ENCODE measurements at regions not wholly inside any gene's neighbourhood (a gene's known extent, or its start where the extent isn't known, plus 50 kb on each side); places are given as distances from the start of the nearest gene placed in this dataset.

- Histone ChIP-seq H3K27me3 (no peaks in the 10 kb centered on the region), H3K4me1 (no peaks in the 10 kb centered on the region), H3K4me3 (no peak overlapping the region), H3K9me3 (no peaks in the 10 kb centered on the region), H3K27ac (no peak overlapping the region), H3K36me3 (no peaks in the 10 kb centered on the region)
- no peak for DNase-seq
- no peak for TF ChIP-seq POLR2AphosphoS5 (IDR thresholded peaks at IDR 0.05)
- TF ChIP-seq EP300 (IDR thresholded peaks at IDR 0.05): no peak
- no peak for TF ChIP-seq POLR2A (IDR thresholded peaks at IDR 0.05)
- TF ChIP-seq CTCF (IDR thresholded peaks at IDR 0.05): no peak
- WGBS, 5 donors: 57 to 81% (median 75%) methylated on average over 4 of the region's 4 CpGs
- intact Hi-C loops (cut with DNase I; ENCODE audit: low total_unique reads): no loop called here
These were observed 636.1 kb downstream of the PSAT1 start for GRCh38 chr9:78932849-78933627.

- no peak for TF ChIP-seq CTCF (IDR thresholded peaks at IDR 0.05)
- TF ChIP-seq EP300 (IDR thresholded peaks at IDR 0.05): no peak
- no peak for TF ChIP-seq POLR2A (IDR thresholded peaks at IDR 0.05)
- no peak for TF ChIP-seq POLR2AphosphoS5 (IDR thresholded peaks at IDR 0.05)
These were observed 636.9 kb upstream of the TLE4 start for GRCh38 chr9:78934880-78935279.

GRCh38 chr9:78938821-78939220, 632.9 kb upstream of the TLE4 start:
- 68 to 84% (median 79%) methylated on average over 4 of the region's 4 CpGs for WGBS, 5 donors
- intact Hi-C loops (cut with DNase I; ENCODE audit: low total_unique reads): no loop called here
- Histone ChIP-seq H3K4me3 (no peak overlapping the region), H3K4me1 (no peaks in the 10 kb centered on the region), H3K36me3 (no peaks in the 10 kb centered on the region), H3K27me3 (no peaks in the 10 kb centered on the region), H3K27ac (no peak overlapping the region), H3K9me3 (no peaks in the 10 kb centered on the region)
- TF ChIP-seq POLR2A (IDR thresholded peaks at IDR 0.05) (no peak), EP300 (IDR thresholded peaks at IDR 0.05) (no peak), CTCF (IDR thresholded peaks at IDR 0.05) (no peak), POLR2AphosphoS5 (IDR thresholded peaks at IDR 0.05) (no peak)
- DNase-seq: peak in 1 of 2 donors; percentile 11

More at GRCh38 chr9:78934880-78935279, 636.9 kb upstream of the TLE4 start:
- WGBS, 5 donors: 85 to 94% (median 89%) methylated on average over 1 of the region's 1 CpG
- Histone ChIP-seq H3K27me3 (no peaks in the 10 kb centered on the region), H3K36me3 (no peaks in the 10 kb centered on the region), H3K4me1 (no peaks in the 10 kb centered on the region), H3K27ac (no peak overlapping the region), H3K4me3 (no peak overlapping the region), H3K9me3 (no peaks in the 10 kb centered on the region)
- DNase-seq: no peak
- intact Hi-C loops (cut with DNase I; ENCODE audit: low total_unique reads): no loop called here

GRCh38 chr9:78939311-78940065, 632.3 kb upstream of the TLE4 start:
- Histone ChIP-seq H3K27ac (no peak overlapping the region), H3K9me3 (no peaks in the 10 kb centered on the region), H3K27me3 (no peaks in the 10 kb centered on the region), H3K4me3 (no peak overlapping the region), H3K36me3 (no peaks in the 10 kb centered on the region), H3K4me1 (no peaks in the 10 kb centered on the region)
- intact Hi-C loops (cut with DNase I; ENCODE audit: low total_unique reads): no loop called here
- 57 to 69% (median 62%) methylated on average over 6 of the region's 6 CpGs for WGBS, 5 donors
- TF ChIP-seq CTCF (IDR thresholded peaks at IDR 0.05) (no peak), EP300 (IDR thresholded peaks at IDR 0.05) (no peak), POLR2AphosphoS5 (IDR thresholded peaks at IDR 0.05) (no peak), POLR2A (IDR thresholded peaks at IDR 0.05) (no peak)
- peak in 1 of 2 donors; percentile 39 for DNase-seq

All from stomach (tissue), 8 donors.